Stimulated activated CD4-positive, alpha-beta T cell treated with anti-CD3 and anti-CD28 coated beads, Interleukin-2, amount 100 ng/mL, for 24 hours (primary cell): ENCODE measurements at regions not wholly inside any gene's neighbourhood (a gene's known extent, or its start where the extent isn't known, plus 50 kb on each side); places are given as distances from the start of the nearest gene placed in this dataset.
"Not testable (repeated sequence)": the region's sequence is repeated elsewhere in the genome, so short reads cannot be mapped to it uniquely, and the experiment has no call there.

Experiments used
- DNase-seq, 2 donors: peaks; one replicate each; pipeline ENCODE4 v3.0.0-alpha.2; 2020

DNA sequence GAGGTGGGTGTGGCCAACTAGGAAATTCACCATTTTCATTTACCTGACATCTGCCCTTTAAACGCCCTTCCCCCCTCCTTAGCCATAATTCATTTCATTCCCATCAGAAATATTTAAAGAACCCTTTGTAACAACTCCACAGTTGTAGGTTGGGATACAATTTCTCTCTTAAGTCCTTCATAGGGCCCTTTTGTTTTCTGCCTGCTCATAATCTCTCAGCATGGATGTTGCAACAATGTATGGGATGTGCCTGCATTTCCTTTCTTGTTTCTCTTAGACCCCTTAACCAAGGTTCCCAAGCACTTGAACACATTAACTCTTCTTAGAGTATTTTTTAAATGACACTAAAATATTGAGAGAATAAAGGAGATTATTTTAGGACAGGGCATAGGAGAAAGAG, 51.7 kb upstream of the MYO10 start:
- no peak for DNase-seq

DNA sequence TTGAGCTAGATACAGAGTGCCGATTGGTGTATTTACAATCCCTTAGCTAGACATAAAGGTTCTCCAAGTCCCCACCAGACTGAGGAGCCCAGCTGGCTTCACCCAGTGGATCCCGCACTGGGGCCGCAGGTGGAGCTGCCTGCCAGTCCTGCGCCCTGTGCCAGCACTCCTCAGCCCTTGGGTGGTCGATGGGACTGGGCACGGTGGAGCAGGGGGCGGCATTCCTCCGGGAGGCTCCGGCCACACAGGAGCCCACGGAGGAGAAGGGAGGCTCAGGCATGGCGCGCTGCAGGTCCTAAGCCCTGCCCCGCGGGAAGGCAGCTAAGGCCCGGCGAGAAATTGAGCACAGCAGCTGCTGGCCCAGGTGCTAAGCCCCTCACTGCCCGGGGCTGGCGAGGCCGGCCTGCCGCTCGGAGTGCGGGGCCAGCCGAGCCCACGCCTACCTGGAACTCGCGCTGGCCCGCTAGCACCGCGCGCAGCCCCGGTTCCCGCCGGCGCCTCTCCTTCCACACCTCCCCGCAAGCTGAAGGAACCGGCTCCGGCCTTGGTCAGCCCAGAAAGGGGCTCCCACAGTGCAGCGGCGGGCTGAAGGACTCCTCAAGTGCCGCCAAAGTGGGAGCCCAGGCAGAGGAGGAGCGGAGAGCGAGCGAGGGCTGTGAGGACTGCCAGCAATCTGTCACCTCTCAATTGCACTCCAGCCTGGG, 54.9 kb upstream of the MYO10 start:
- not testable (repeated sequence) for DNase-seq

DNA sequence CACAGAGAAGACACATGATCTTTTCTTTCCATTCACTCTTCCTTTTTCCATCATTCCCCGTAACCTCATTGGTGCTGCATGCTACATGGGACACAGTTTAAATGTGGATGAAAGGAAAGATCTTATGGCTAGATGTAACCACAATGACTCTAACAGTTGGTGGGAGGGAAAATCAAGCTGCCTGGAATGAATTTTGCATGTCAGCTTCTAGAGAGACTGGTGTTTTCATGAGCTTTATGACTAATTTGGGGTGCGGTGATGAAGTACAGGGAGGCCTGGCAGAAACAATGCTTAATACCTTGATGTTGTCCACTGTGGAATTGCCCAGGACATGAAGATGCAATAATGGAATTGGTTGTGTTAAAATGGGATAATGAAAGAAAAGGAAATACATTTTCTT, 55.9 kb upstream of the MYO10 start:
- DNase-seq, result no peak

DNA sequence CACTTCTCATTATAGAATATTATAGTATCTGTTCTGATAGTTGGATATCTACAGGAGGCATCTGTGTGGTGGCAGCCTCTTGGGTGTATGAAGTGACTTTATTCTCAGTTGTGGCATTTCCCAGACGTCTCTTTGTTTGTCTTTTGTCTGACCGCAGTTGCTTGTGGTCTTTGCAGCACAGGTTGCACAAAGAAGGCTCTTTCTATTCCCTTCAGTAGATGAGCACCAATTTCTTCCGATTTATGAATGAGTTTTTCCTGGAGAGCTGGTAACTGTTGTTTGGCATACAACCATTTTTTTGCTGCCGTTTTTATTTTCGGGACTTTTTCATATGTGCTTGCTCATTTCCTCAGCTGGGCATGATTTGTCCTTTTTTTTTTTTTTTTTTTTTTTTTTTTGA, 56.4 kb upstream of the MYO10 start:
- no peak for DNase-seq

DNA sequence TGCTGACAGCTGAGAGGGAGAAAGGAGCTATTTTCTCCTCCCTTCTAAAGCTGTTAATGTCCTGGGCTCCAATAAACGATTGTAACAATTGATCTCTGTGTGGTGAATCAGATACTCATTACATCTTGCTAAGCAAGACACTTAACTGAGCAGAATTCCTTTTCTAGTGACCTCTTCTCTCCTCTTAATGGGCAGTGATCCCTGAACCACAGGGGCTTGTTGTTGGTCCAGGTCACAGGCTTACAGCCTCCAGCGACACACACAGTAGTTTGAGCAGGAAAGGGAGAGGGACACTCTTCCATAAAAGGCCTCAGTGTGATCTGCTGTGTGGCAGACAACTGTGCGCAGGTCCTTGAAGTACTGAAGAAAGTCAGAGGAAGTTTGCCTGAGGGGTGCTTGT, 58.5 kb upstream of the MYO10 start:
- DNase-seq, result no peak

DNA sequence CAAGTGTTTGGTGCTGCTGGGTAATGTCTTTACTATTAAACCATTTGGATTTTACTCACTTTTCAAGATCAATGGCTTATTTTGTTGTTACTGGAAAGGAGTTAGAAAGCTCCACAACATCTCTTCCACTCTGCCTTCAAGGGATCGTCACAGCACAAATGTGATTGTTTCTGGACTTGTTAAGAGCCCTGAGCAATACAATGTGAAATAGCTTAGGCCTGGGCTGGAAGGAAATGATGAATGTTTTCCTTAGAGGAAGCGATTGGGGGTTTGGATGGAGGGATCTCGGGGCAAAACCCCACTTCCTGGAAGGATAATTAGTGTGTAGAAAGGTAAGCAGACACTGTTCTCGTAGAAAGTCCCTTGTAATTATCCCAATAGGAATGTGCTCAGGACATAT, 59.3 kb upstream of the MYO10 start:
- DNase-seq, result no peak

DNA sequence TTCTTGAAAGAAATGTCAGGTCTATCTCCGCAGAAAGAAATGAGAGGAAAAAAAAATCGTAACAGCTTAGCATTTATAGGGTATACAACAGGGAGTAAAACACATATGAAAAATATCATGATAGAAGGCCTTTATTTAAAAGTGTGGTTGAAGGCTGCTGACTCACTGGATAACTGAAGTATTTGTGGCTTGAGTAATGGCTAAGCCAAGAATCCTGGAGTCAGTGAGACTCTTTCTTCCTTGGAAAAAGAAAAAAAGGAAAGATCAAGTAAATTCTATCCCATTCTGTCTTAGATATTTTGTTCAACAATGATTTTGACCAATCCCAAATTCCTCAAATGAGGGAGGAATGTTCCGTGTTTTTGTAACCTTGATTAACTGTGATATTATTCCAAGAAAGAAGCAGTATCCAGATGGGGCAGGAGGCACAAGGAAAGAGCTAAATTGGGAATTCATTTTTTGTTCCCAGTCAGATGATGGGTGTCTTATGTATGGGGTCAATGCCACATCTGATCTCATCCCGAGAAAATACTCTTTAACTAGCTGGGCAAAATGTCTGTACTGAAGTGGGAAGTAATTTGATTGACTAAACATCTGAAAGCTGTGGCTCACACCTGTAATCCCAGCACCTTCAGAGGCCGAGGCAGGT, 64.3 kb upstream of the MYO10 start:
- no peak for DNase-seq

DNA sequence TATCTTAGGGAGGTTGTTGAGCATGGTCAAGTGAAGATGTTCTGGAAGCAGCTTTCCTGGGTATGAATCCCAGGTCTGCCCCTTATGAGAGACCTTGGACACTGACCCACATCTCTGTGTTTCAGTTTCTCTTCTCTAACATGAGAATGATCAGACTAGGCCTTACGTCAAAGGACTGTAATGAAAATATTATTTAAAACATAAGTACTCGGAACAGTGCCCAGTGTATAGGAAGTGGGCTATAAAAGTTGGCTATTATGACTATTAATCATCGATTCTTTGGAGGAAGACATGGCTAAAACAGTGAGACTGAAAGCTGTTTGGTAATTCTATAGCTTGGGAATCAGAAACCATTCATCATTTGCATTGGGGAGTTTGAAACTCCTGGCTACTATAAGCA, 65.3 kb upstream of the MYO10 start:
- no peak for DNase-seq

DNA sequence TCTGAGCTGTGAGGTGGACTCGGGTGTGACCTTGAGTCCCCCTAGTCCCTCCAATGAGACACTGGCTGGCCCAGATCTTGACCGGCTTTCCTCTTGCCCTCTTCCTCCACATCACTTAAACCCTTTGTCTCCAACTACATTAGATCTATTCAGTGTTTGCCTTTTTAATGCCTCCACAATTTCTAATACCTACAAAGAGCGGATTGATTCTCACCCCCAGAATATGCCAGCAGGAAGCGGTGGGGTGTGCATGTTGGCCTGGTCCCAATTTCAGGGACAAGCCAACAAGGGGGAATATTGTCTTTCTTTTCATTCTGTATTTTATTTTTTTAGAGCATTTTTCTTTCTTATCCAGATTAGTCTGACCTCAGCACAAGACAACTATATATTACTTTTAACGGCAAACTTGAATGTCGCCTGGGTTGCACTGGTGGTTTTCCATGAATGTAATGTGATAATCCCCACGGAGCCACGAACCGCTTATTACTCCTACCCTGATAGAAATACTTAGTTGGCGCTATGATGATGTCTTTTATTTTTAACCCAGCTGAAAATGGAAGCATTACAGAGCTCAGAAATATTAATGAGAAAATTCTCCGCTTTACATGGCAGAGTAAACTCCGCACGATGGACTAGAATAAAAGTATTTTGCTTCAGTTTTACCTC, 68.5 kb upstream of the MYO10 start:
- no peak for DNase-seq

DNA sequence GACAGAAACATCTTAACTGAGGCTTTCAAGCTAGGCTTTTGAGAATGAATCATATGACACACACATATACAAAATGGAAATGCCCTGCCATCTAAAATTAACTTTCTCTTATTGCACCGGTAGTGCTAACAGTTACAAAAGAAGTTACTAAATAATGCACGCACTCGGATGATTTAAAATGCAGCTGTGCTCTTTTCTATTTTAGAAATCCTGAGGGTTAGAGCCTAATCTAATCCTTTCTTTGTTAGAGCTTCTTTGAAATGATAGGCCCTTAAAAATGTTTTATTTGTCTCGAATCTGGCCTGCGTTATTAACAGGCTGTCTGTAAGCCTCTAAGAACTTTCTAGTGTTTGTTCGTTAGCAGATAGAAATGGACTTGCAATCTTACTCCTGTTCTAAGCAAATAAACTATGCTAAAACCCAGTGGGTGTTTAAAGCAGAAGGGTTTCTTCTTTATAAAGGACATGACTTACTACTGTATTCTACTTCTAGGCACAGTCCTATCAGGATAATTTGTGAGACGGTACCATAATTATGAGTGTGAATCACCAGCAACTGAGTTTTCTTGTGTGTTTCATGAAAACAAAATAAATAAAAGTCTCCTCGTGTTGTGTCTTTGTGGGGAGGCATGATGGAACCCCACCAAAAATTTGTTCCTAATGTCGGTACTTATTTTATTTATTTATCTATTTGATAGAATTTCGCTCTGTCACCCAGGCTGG, 69.2 kb upstream of the MYO10 start:
- DNase-seq, result no peak

DNA sequence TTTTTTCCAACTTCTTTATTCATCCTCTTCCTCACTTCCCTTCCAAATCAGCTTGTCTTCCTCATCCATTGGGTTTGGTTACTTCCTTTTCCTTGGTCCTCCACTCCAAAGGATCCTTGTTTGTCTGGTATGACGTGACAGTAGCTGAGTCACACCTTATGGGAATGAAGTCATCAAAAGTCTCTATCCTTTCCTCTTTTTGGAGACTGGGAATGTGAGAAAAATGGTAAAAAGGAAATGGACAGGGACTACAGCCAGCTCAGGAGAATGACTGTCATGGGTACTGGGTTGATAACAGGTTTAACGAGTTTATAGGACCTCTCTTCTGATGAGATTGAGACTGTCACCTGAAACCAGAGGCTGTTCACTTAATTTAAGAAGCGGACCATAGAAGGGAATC, 76.2 kb upstream of the MYO10 start:
- DNase-seq, result no peak

DNA sequence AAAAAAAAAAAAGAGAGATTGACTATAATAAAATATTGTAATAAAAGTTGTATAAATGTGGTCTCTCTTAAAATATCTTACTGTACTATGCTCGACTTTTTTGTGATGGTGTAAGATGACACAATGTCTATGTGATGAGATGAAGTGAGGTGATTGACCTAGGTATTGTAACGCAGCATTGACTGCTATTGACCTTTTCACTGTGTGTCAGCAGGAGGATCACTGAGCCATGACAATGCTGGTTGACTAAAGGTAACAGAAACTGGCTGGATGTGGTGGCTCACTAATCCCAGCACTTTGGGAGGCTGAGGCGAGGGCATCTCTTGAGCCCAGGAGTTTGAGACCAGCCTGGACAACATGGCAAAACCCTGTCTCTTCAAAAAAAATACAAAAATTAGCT, 78.6 kb upstream of the MYO10 start:
- no peak for DNase-seq

DNA sequence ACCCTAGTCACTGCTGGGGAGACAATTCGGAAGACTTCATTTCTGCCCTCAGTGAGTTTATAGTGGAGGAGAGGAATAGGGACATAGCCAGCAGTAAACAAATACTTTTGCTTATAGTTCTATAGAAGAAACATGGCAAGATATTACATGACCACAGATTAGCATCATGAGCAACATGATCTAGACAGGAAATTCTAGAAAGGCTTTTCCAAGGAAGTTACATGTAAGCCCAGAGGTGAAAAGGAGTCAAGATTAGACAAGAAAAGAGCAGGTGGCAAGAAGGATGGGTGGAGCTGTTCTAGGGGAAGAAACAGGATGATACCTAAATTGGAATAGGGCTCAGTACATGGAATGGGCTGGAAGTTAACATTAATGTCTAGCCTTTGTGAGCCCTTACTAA, 82.8 kb upstream of the MYO10 start:
- DNase-seq, result no peak

DNA sequence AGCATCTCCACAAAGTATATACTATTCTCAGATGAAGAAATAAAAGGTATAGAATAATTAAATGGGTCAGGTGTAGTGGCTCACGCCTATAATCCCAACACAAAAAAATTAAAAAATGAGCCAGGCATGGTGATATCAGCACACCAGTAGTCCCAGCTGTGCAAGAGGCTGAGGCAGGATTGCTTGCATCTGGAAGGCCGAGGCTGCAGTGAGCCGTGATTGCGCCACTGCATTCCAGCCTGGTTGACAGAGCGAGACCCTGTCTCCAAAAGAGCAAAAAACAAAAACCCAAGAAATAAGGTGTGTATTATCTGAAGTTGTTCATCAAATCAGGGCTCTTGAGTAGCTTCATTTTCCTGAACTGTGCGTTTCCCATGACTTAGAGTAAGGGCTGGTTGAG, 83.2 kb upstream of the MYO10 start:
- DNase-seq, result no peak

DNA sequence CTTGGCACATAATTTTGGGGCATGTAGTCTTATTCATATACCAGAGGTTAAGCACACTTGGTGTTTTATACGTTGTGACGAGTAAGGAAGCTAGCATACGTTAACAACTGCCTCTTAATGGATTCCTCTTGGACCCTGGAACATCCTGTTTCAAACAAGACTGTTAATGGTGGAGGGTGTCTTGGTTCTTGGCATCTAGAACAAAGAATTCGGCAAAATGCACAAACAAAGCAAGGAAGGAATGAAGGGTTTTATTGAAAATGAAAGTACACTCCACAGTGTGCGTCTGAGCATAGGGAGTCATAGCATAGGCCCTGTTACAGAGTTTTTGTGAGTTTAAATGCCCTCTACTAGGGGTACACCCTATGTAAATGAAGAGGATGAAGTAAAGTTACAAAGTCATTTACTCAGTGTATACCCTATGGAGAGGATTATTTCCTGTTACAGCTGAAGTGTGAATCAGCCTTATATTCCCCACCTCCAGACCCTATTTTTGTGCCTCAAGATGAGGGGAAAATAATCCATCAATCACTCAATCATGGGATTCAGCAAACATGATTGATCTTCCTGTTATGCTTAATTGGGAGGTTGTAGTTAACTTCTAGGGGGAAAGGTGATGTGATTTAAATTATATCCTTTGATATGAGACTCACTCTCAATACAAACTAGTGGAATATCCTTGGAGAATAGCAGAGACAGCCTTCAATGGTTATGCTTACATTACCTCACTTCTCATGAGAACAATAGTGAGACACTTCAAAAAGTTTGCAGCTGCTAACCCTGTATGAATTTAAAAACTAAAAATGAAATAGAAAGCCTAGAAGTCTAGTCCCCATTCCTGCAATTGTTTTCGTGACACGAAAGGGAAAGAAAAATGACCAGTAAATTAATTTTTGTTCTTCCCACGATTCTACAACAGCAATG, 84.9 kb upstream of the MYO10 start:
- DNase-seq, result no peak

DNA sequence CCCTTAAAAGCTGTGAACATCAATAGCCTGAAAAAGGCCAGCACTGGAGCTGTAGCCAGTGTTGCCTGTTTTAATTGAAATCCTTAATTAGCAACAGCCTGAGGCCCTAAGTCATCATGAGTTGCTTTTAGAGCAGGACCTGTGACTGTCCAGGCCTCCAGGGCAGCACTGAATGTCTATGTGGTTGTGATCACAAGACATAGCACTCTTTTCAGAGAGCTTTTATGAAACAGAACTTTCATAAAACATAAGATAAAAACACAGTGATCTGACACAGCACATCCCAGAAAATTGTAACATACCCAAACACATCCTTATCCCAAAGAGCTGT, 85.5 kb upstream of the MYO10 start:
- DNase-seq, result no peak

DNA sequence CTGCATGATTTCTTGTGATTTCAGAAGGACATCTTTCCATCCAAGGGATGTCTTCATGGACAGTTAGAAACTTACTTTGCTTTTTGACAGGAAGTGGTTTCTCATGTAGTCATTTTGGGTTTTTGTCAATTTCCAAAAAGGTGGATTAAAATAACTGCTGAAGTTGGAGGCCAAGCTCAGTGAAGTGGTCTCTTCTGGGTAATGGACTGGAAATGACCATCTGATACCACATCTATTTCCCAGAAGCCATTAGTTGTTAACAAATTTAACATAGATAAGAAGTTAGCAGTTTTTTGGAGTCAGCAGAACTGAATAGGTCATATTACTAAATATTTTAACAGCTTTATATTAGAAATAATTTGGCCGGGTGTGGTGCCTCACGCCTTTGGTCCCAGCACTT, 86.2 kb upstream of the MYO10 start:
- no peak for DNase-seq

DNA sequence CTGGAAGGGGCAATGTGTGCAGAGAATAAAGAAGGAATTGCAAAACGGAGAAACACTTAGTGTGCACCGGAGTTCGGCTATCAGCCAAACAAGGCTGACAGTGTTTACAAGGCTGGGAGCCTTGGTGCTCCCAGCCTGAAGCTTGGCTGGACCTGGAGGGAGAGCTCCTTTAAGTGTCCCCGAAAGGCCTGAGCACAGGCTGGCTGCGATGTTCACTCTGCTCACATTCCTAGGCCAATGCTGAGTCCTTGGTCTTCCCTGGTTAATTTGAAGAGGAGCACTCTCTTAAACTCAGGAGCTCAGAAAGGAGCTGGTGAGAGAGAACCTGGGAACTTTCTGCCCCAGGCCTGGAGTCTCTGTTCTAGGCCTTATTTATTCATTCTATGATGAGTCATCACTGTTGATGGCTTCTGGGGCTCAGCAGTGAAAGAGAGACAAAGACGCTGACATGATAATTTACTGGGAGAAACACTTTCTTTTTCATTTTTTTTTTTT, 88.6 kb upstream of the MYO10 start:
- no peak for DNase-seq

DNA sequence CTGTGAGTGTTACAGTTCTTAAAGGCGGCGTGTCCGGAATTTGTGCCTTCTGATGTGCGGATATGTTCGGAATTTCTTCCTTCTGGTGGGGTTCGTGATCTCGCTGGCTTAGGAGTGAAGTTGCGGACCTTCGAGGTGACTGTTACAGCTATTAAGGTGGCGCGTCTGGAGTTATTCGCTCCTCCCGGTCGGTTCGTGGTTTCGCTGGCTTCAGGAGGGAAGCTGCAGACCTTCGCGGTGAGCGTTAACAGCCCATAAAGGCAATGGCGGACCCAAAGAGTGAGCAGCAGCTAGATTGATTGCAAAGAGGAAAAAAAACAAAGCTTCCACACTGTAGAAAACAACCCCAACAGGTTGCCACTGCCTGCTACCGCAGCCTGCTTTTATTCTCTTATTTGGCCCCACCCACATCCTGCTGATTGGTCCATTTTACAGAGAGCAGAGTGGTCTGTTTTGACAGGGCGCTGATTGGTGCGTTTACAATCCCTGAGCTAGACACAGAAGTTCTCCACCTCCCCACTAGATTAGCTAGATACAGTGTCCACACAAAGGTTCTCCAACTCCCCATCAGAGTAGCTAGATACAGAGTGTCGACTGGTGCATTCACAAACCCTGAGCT, 95.7 kb upstream of the MYO10 start:
- not testable (repeated sequence) for DNase-seq

DNA sequence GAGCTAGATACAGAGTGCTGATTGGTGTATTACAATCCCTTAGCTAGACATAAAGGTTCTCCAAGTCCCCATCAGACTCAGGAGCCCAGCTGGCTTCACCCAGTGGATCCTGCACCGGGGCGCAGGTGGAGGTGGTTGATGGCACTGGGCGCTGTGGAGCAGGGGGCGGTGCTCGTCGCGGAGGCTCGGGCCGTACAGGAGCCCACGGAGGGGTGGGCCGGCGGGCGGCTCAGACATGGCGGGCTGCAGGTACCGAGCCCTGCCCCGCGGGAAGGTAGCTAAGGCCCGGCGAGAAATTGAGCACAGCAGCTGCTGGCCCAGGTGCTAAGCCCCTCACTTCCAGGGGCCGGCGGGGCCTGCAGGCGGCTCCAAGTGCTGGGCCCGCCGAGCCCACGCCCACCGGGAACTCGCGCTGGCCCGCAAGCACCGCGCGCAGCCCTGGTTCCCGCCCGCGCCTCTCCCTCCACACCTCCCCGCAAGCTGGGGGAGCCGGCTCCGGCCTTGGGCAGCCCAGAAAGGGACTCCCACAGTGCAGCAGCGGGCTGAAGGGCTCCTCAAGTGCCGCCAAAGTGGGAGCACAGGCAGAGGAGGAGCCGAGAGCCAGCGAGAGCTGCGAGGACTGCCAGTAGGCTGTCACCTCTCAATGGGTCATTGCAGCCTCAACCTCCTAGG, 96.4 kb upstream of the MYO10 start:
- not testable (repeated sequence) for DNase-seq

DNA sequence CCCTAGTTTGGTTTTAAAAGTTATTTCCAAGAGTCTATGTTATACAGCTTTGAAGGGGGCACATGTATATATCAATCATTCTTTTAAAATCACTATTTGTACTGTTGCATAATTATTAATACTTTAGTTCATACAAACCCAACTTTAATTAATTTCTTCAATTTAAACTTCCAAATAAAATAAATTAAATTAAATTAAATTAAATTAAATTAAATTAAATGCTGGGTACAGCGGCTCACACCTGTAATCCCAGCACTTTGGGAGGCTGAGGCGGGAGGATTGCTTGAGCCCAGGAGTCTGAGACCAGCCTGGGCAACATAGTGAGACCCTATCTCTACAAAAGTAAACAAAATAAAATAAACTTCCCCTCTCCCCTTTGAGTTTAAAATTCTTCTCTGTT, 98.9 kb upstream of the MYO10 start:
- DNase-seq, result not testable (repeated sequence)

DNA sequence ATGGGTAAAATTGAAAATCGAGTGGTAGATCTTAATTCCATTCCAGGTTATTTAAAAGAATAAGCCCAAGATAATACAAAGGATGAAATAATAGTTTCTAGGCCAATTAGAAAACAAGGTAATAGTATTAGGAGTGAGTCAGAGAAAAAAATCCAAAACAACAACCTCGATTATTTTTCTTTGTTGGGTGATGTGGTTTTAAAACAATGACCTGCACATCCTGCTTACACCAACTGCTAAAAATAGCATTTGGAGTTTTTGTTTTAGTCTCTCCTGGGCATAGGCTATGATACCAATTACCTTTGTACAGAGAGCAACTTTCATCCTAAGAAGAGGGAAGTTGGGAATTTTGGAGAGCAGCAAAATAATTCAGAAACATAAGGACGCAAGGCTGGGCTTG, 101.7 kb upstream of the MYO10 start:
- DNase-seq, result no peak
